ENCODE measurements at regions not wholly inside any gene's neighbourhood (a gene's known extent, or its start where the extent isn't known, plus 50 kb on each side); places are given as distances from the start of the nearest gene placed in this dataset.

DNA sequence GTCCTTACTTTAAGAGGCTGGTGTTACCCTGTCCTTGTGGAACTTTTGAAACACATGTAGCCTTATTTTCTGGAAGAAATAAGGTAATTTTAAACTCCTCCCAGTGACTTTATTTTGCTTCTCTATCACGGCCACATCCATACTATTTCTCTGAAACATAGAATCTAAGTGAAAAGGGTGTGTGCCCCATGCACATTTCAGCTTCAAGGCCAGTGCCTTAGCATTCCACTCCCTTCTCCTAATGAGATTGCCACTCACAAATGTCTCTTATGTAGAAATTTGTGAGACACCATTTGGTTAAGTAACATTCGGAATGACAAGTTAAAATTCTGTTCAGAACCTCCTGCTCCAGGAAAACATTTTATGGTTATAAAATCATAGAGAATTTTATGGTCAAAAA lies 562.7 kb downstream of the TUSC7 start:
- no peak for TF ChIP-seq TAF1 (IDR thresholded peaks at IDR 0.05; ENCODE audit: borderline replicate concordance, insufficient read depth, low read length)
- TF ChIP-seq POLR2AphosphoS5 (IDR thresholded peaks at IDR 0.05; ENCODE audit: low read depth, low read length) = no peak
- TF ChIP-seq, protein P1, sequence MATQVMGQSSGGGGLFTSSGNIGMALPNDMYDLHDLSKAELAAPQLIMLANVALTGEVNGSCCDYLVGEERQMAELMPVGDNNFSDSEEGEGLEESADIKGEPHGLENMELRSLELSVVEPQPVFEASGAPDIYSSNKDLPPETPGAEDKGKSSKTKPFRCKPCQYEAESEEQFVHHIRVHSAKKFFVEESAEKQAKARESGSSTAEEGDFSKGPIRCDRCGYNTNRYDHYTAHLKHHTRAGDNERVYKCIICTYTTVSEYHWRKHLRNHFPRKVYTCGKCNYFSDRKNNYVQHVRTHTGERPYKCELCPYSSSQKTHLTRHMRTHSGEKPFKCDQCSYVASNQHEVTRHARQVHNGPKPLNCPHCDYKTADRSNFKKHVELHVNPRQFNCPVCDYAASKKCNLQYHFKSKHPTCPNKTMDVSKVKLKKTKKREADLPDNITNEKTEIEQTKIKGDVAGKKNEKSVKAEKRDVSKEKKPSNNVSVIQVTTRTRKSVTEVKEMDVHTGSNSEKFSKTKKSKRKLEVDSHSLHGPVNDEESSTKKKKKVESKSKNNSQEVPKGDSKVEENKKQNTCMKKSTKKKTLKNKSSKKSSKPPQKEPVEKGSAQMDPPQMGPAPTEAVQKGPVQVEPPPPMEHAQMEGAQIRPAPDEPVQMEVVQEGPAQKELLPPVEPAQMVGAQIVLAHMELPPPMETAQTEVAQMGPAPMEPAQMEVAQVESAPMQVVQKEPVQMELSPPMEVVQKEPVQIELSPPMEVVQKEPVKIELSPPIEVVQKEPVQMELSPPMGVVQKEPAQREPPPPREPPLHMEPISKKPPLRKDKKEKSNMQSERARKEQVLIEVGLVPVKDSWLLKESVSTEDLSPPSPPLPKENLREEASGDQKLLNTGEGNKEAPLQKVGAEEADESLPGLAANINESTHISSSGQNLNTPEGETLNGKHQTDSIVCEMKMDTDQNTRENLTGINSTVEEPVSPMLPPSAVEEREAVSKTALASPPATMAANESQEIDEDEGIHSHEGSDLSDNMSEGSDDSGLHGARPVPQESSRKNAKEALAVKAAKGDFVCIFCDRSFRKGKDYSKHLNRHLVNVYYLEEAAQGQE (IDR thresholded peaks at IDR 0.05; ENCODE audit: insufficient read depth in 1 of 2, low read depth in 2 of 2, low read length in 2 of 2) = no peak
- TF ChIP-seq SIN3A (IDR thresholded peaks at IDR 0.05; ENCODE audit: borderline replicate concordance, insufficient read depth, low read length) = no peak
- TF ChIP-seq FOXP2 (optimal IDR thresholded peaks at IDR 0.05; ENCODE audit: borderline replicate concordance, extremely low read depth, extremely low read length, insufficient read depth) = no peak

All from PFSK-1 (cell line).